ENCODE measurements at regions not wholly inside any gene's neighbourhood (a gene's known extent, or its start where the extent isn't known, plus 50 kb on each side); places are given as distances from the start of the nearest gene placed in this dataset.

- TF ChIP-seq POLR2A (IDR thresholded peaks at IDR 0.05) (no peak), CTCF (IDR thresholded peaks at IDR 0.05) (no peak)
These were observed 114.8 kb upstream of the ELL2 start for GRCh38 chr5:96076451-96076850.
